ENCODE measurements at regions not wholly inside any gene's neighbourhood (a gene's known extent, or its start where the extent isn't known, plus 50 kb on each side); places are given as distances from the start of the nearest gene placed in this dataset.
A peak's percentile ranks its signal among the peaks of the same experiment; 100 is the strongest.
"Not testable (repeated sequence)": the region's sequence is repeated elsewhere in the genome, so short reads cannot be mapped to it uniquely, and the experiment has no call there.

GRCh38 chr1:79259390-79260336 is 253.1 kb upstream of the ADGRL4 start:
- DNase-seq (ENCODE audit: low read depth in 2 of 2) = peak; percentile 28 to 32

GRCh38 chr1:79255421-79255820 is 248.9 kb upstream of the ADGRL4 start:
- DNase-seq (ENCODE audit: low read depth in 2 of 2) = no peak

- DNase-seq (ENCODE audit: low read depth in 2 of 2) = no peak
Observed at GRCh38 chr1:79252598-79252997, 246.1 kb upstream of the ADGRL4 start.

GRCh38 chr1:79239840-79240239 is 233.3 kb upstream of the ADGRL4 start:
- no peak for DNase-seq (ENCODE audit: low read depth in 2 of 2)

GRCh38 chr1:79235301-79236002 is 228.9 kb upstream of the ADGRL4 start:
- DNase-seq (ENCODE audit: low read depth in 2 of 2) = no peak

- no peak for DNase-seq (ENCODE audit: low read depth in 2 of 2)
Observed at GRCh38 chr1:79232818-79233217, 226.3 kb upstream of the ADGRL4 start.

- not testable (repeated sequence) for DNase-seq (ENCODE audit: low read depth in 2 of 2)
Observed at GRCh38 chr1:79230751-79231150, 224.2 kb upstream of the ADGRL4 start.

GRCh38 chr1:79226963-79227362 is 220.4 kb upstream of the ADGRL4 start:
- DNase-seq (ENCODE audit: low read depth in 2 of 2) = no peak

- DNase-seq (ENCODE audit: low read depth in 2 of 2) = no peak
Observed at GRCh38 chr1:79224537-79224936, 218.0 kb upstream of the ADGRL4 start.

- no peak for DNase-seq (ENCODE audit: low read depth in 2 of 2)
Observed at GRCh38 chr1:79220509-79220908, 214.0 kb upstream of the ADGRL4 start.

GRCh38 chr1:79215311-79215710 is 208.8 kb upstream of the ADGRL4 start:
- no peak for DNase-seq (ENCODE audit: low read depth in 2 of 2)

GRCh38 chr1:79207786-79208185 is 201.3 kb upstream of the ADGRL4 start:
- DNase-seq (ENCODE audit: low read depth in 2 of 2) = no peak

- DNase-seq (ENCODE audit: low read depth in 2 of 2) = no peak
Observed at GRCh38 chr1:79207331-79207730, 200.8 kb upstream of the ADGRL4 start.

- no peak for DNase-seq (ENCODE audit: low read depth in 2 of 2)
Observed at GRCh38 chr1:79204779-79205479, 198.4 kb upstream of the ADGRL4 start.

- DNase-seq (ENCODE audit: low read depth in 2 of 2) = no peak
Observed at GRCh38 chr1:79198832-79199231, 192.3 kb upstream of the ADGRL4 start.

- DNase-seq (ENCODE audit: low read depth in 2 of 2) = peak in 1 of 2 experiments; percentile 19
Observed at GRCh38 chr1:79197421-79197820, 190.9 kb upstream of the ADGRL4 start.

GRCh38 chr1:79196211-79196610 is 189.7 kb upstream of the ADGRL4 start:
- no peak for DNase-seq (ENCODE audit: low read depth in 2 of 2)

GRCh38 chr1:79193211-79194079 is 186.9 kb upstream of the ADGRL4 start:
- no peak for DNase-seq (ENCODE audit: low read depth in 2 of 2)

GRCh38 chr1:79190074-79190473 is 183.5 kb upstream of the ADGRL4 start:
- DNase-seq (ENCODE audit: low read depth in 2 of 2) = no peak

GRCh38 chr1:79188337-79188736 is 181.8 kb upstream of the ADGRL4 start:
- DNase-seq (ENCODE audit: low read depth in 2 of 2) = no peak

- no peak for DNase-seq (ENCODE audit: low read depth in 2 of 2)
Observed at GRCh38 chr1:79186260-79186659, 179.7 kb upstream of the ADGRL4 start.
